ENCODE measurements at regions not wholly inside any gene's neighbourhood (a gene's known extent, or its start where the extent isn't known, plus 50 kb on each side); places are given as distances from the start of the nearest gene placed in this dataset.

- TF ChIP-seq, protein P1, sequence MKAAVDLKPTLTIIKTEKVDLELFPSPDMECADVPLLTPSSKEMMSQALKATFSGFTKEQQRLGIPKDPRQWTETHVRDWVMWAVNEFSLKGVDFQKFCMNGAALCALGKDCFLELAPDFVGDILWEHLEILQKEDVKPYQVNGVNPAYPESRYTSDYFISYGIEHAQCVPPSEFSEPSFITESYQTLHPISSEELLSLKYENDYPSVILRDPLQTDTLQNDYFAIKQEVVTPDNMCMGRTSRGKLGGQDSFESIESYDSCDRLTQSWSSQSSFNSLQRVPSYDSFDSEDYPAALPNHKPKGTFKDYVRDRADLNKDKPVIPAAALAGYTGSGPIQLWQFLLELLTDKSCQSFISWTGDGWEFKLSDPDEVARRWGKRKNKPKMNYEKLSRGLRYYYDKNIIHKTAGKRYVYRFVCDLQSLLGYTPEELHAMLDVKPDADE (IDR thresholded peaks at IDR 0.05): no peak
- TF ChIP-seq JUNB (IDR thresholded peaks at IDR 0.05; ENCODE audit: unreplicated experiment): no peak
Observed at GRCh38 chr11:96963375-96963774, 573.6 kb downstream of the JRKL start (continued).

DNA sequence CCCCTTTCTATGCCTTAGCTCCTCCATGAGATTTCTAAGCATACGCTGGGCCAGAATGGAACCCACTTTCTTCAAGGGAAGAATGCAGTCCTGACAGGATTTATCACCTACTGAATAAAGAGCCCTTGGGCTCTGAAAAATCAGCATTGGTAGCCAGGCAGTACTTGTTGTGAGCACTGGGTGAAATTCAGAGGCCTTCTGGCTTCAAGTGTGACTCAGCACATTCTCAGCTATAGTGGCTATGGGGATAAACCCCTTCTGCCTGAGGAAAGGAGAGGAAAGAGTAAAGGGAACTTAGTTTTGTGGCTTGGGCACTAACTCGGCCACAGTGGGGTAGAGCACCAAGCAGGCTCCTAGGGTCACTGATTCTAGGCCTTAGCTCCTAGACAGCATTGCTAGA lies 574.8 kb downstream of the JRKL start:
- no peak for ATAC-seq
- Histone ChIP-seq H3K79me2 (replicated peaks; ENCODE audit: insufficient read depth) (no peaks in the 10 kb centered on the region), H3F3A (replicated peaks; ENCODE audit: low read depth) (no peaks in the 10 kb centered on the region), H3K4me2 (no peak overlapping the region), H3K27ac (ENCODE audit: low read depth) (no peak overlapping the region), H3K4me3 (no peak overlapping the region), H3K4me1 (ENCODE audit: insufficient read depth) (no peaks in the 10 kb centered on the region), H2AFZ (no peak overlapping the region), H3K27me3 (ENCODE audit: insufficient read depth) (no peaks in the 10 kb centered on the region), H3K9me2 (ENCODE audit: insufficient read depth) (peaks cover 4% of the 10 kb centered on the region; the same call in 1 of the 2 replicates), H3K36me3 (ENCODE audit: insufficient read depth) (no peaks in the 10 kb centered on the region), H4K20me1 (replicated peaks; ENCODE audit: insufficient read depth) (no peaks in the 10 kb centered on the region)
- H3K36me3 Mint-ChIP-seq (ENCODE audit: low read depth): no peaks in the 10 kb centered on the region
- H3K27ac Mint-ChIP-seq: peak overlapping the region; percentile 68
- no peaks in the 10 kb centered on the region for H3K4me1 Mint-ChIP-seq
- no peaks in the 10 kb centered on the region for H3K27me3 Mint-ChIP-seq (ENCODE audit: insufficient read depth, low read depth, poor library complexity)
- no peak for DNase-seq (ENCODE audit: low spot score)
- H3K9me3 Mint-ChIP-seq: no peaks in the 10 kb centered on the region
- no peak overlapping the region for H3K4me3 Mint-ChIP-seq
- TF ChIP-seq, protein P2, sequence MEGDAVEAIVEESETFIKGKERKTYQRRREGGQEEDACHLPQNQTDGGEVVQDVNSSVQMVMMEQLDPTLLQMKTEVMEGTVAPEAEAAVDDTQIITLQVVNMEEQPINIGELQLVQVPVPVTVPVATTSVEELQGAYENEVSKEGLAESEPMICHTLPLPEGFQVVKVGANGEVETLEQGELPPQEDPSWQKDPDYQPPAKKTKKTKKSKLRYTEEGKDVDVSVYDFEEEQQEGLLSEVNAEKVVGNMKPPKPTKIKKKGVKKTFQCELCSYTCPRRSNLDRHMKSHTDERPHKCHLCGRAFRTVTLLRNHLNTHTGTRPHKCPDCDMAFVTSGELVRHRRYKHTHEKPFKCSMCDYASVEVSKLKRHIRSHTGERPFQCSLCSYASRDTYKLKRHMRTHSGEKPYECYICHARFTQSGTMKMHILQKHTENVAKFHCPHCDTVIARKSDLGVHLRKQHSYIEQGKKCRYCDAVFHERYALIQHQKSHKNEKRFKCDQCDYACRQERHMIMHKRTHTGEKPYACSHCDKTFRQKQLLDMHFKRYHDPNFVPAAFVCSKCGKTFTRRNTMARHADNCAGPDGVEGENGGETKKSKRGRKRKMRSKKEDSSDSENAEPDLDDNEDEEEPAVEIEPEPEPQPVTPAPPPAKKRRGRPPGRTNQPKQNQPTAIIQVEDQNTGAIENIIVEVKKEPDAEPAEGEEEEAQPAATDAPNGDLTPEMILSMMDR (conservative IDR thresholded peaks at IDR 0.05; ENCODE audit: low read depth in 2 of 2): no peak
- no peak for TF ChIP-seq ZNF462 (CRISPR knock-in tag; IDR thresholded peaks at IDR 0.05)
- no peak for TF ChIP-seq EZH2phosphoT487 (IDR thresholded peaks at IDR 0.05; ENCODE audit: unreplicated experiment)
- no peak for TF ChIP-seq NANOG (IDR thresholded peaks at IDR 0.05; ENCODE audit: borderline replicate concordance)
- no peak for TF ChIP-seq EZH2 (IDR thresholded peaks at IDR 0.05; ENCODE audit: low read depth, unreplicated experiment)
- TF ChIP-seq POLR2AphosphoS5 (IDR thresholded peaks at IDR 0.05; ENCODE audit: low read depth): no peak
- TF ChIP-seq, protein P1 (IDR thresholded peaks at IDR 0.05): no peak
- TF ChIP-seq ZNF114 (CRISPR knock-in tag; IDR thresholded peaks at IDR 0.05): no peak
- no peak for TF ChIP-seq JUNB (IDR thresholded peaks at IDR 0.05; ENCODE audit: unreplicated experiment)
- TF ChIP-seq STAT1 (IDR thresholded peaks at IDR 0.05; ENCODE audit: unreplicated experiment): no peak
- no peak for TF ChIP-seq ZNF331 (CRISPR knock-in tag; IDR thresholded peaks at IDR 0.05; ENCODE audit: low read depth)
- TF ChIP-seq, protein P3, sequence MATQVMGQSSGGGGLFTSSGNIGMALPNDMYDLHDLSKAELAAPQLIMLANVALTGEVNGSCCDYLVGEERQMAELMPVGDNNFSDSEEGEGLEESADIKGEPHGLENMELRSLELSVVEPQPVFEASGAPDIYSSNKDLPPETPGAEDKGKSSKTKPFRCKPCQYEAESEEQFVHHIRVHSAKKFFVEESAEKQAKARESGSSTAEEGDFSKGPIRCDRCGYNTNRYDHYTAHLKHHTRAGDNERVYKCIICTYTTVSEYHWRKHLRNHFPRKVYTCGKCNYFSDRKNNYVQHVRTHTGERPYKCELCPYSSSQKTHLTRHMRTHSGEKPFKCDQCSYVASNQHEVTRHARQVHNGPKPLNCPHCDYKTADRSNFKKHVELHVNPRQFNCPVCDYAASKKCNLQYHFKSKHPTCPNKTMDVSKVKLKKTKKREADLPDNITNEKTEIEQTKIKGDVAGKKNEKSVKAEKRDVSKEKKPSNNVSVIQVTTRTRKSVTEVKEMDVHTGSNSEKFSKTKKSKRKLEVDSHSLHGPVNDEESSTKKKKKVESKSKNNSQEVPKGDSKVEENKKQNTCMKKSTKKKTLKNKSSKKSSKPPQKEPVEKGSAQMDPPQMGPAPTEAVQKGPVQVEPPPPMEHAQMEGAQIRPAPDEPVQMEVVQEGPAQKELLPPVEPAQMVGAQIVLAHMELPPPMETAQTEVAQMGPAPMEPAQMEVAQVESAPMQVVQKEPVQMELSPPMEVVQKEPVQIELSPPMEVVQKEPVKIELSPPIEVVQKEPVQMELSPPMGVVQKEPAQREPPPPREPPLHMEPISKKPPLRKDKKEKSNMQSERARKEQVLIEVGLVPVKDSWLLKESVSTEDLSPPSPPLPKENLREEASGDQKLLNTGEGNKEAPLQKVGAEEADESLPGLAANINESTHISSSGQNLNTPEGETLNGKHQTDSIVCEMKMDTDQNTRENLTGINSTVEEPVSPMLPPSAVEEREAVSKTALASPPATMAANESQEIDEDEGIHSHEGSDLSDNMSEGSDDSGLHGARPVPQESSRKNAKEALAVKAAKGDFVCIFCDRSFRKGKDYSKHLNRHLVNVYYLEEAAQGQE (IDR thresholded peaks at IDR 0.05; ENCODE audit: unreplicated experiment): no peak

Data from GM23338 (cell line).